CD1c-positive myeloid dendritic cell (primary cell): ENCODE measurements at regions not wholly inside any gene's neighbourhood (a gene's known extent, or its start where the extent isn't known, plus 50 kb on each side); places are given as distances from the start of the nearest gene placed in this dataset.

Experiments
- DNase-seq: peaks from one replicate; pipeline ENCODE4 v3.0.0-alpha.2; 2016; ENCODE audit errors: extremely low spot score

DNA sequence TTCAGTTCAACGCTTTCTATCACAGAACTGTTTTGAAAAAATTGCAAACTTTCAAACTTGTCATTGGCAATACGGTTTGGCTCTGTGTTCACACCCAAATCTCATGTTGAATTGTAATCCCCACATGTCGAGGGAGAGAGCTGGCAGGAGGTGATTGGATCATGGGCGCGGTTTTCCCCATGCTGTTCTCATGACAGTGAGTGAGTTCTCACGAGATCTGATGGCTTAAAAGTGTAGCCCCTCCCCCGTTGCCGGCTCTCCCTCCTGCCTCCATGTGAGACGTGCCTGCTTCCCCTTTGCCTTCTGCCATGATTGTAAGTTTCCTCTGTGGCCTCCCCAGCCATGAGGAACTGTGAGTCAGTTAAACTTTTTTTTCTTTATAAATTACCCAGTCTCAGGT lies 1144.0 kb downstream of the BRD1 start:
- no peak for DNase-seq

- DNase-seq = no peak
Measured at GRCh38 chr22:48682504-48682903, 1145.2 kb downstream of the BRD1 start.

DNA sequence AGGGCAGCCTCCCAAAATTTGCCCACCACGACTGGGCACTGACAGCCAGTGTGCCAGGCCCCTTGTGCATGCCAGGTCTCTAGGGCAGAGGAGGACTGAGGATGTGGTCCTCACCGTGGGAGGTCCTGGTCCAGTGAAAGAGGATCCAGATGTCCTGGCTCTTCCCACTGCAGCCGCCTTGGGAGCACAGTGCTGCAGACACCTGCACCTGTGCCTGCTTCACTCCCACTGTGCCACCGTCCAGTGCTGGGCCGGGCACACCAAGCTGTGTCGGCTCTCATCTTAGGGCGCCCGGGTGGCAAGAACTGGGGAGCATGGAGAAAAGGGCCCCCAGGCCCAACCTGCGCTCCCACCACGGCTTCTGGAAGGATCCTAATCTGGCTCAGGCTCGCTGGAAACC lies 1147.1 kb downstream of the BRD1 start:
- no peak for DNase-seq

- no peak for DNase-seq
Measured at GRCh38 chr22:48679656-48680555, 1147.8 kb downstream of the BRD1 start.

- DNase-seq = no peak
Measured at GRCh38 chr22:48678171-48679135, 1149.2 kb downstream of the BRD1 start.

- DNase-seq = no peak
Measured at GRCh38 chr22:48677621-48678020, 1150.1 kb downstream of the BRD1 start.

DNA sequence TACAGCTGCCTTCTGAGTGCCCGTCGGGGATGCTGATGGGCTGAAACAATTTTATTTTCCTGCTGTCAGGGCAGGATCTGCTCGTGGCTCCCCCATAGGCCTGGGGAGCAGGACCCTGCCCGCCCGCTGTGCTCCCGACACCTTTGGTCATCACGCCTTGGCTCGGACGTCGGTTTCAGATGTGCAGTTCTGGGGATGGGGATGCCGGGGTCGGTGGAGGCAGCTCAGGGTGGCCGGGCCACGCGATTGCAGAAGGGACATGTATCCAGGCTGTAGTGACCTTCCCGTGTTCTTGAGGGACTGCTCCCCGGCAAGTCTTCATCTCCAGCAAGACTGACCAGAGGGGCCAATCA lies 1150.5 kb downstream of the BRD1 start:
- DNase-seq = no peak

DNA sequence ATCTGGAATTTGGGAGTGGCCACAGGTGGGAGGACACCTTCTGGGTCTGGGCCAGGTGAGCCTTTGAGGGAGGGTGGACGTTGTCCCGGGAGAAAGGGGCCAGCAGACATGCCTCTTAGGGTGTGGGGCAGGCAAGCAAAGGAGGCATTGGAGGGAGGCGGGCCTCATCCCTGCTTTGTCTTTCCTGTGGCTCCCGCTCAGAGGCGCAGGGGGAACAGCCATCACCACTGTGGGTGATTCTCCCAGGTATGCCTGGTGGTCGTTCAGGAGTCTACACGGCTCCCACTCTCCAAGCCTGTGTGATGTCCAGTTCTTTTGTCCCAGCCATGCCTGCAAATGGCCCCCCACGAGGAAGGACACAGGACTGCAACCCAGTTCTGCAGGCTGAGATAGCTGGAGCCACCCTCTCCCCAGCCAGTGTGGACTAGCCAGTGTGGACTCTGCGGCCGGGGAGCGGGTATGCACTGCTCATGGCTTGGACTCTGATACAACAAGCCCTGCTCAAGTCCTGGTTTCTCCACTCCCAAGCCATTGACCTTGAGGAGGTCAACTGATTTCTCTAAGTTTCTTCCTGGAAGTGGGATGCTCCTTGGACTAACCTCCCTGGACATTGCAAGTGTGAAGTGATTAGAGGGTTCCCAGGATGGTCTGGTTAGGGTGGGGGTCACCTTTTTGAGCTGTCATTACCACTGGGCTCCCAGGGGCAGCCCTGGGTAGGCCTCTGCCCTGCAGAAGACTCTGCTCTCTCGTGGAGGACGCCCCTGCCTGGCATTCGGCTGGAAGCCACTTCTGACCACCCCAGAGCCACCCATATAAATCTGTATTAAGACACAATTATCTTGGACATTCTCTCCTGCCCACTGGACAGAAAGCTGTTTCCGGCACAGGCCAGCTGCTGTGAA lies 1151.2 kb downstream of the BRD1 start:
- DNase-seq = no peak

DNA sequence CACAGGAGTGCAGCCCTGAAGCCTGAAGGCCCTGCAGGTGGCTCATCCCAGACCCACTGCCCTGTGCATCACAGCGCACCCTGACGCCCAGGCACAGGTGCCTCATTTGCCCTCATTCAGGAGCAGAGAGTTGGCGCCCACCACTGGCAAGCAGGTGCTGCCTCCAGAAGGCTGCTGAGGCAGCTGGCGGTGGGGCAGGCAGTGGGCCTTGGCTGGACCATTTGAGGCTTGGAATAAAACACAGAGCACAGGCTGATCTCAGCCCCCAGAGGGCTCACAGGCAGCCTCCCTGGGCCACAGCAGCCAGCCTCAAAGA lies 1151.9 kb downstream of the BRD1 start:
- DNase-seq = no peak

GRCh38 chr22:48675141-48675829 lies 1152.4 kb downstream of the BRD1 start:
- no peak for DNase-seq

- no peak for DNase-seq
Measured at GRCh38 chr22:48673806-48674500, 1153.7 kb downstream of the BRD1 start.

DNA sequence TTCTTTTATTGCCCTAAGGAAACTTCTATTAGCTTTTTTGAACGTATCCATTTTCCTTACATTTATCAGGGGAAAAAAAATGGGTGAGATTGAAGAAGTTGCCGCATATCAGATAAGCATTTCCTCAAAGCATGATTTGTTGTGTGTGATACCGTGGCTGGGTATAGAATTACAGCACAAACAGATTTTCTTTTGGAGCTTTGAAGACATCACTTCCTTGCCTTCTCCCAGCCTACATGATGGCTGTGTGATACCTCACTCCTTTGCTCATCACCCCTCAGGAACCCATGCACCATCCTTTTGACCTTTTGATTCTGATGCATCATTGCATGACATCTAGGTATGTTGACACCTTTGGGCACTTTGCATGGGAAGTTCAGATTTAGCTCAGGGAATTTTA lies 1155.3 kb downstream of the BRD1 start:
- DNase-seq = no peak

DNA sequence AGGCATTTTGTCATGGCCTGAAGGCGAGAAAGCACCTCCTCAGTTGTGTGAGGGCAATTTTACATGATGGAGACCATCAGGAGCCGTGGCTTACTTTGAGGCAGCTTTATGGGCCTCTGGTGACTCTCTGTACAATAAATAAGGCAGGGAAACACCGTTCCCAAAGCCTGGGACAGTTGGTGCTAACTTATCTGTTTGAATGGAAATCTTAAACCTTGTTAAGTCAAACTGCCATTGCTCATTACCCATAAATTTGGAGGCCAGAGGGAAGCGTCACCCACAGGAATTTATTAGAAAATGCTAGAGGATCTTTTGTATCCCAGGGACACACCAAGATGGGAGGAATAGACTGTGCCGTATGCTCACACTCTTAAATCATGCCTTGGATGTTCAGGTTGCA lies 1156.9 kb downstream of the BRD1 start:
- DNase-seq = no peak

DNA sequence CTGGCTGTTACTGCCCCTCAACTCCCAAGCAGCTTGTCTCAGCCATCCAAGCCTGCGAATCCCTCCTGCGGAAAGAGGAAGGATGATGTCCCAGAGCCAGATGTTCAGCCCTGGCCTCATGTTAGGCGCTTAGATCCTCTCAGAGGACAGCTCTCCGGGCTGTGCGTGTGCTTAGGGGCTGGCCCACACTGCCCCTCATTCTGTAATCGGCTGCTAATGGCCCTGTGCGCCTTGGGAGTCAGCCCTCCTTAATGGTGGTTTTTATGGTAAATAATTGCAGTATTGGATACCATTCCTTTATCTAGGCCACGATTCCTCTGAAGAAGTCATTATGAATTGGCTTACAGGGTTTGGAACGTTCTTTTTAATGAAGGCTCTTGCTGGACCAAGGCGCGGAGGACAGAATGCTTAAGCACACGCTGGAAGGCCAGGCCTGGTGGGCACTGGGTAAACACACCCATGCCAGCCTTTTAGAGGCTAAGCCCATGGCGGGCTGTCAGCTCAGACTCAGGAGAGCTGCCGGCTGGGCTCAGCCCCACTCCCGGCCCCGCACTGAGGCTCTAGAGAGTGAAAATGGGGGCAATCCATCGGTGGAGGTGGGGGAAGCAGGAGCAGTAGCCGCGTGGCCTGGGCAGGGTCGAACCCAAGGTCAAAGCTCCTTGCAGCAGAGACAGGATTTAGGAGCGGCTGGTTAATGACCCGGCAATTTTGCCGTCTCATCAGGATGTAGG lies 1157.5 kb downstream of the BRD1 start:
- no peak for DNase-seq

DNA sequence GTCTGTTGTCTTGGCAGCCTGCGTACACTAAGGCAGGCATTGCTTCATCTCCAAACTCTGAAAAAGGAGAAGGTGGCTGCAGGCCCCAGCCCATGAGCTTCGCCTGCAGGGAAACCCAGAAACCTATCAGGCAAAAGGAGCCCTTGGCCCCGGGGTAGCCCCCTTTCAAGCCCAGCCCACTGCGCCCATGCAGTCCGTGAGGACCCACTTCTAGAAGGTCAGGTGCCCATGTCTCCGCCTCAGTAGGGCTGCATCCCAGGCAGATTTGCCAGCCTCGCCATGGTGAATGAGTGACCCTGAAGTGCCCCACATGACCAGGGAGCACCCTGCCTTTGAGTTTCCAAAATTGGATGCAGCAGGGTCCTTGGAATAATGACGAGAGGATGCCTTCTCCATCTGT lies 1158.4 kb downstream of the BRD1 start:
- DNase-seq = no peak

- DNase-seq = no peak
Measured at GRCh38 chr22:48667289-48667688, 1160.4 kb downstream of the BRD1 start.

GRCh38 chr22:48666620-48667019 lies 1161.1 kb downstream of the BRD1 start:
- DNase-seq = no peak

- no peak for DNase-seq
Measured at GRCh38 chr22:48665311-48665995, 1162.2 kb downstream of the BRD1 start.

GRCh38 chr22:48664586-48664985 lies 1163.1 kb downstream of the BRD1 start:
- no peak for DNase-seq
